GM10847 (cell line): ENCODE measurements at regions not wholly inside any gene's neighbourhood (a gene's known extent, or its start where the extent isn't known, plus 50 kb on each side); places are given as distances from the start of the nearest gene placed in this dataset.

Experiments
- POLR2A ChIP-seq: IDR thresholded peaks from 2 replicates; pipeline ENCODE4 v1.6.1; 2011; ENCODE audit not compliant: insufficient read length; ENCODE audit errors: extremely low read depth

GRCh38 chr14:100989924-100990323, 86.4 kb upstream of the RTL1 start:
- no peak for TF ChIP-seq POLR2A

- TF ChIP-seq POLR2A, result no peak
These were observed 90.6 kb upstream of the RTL1 start for GRCh38 chr14:100994082-100994481.

GRCh38 chr14:100994756-100995330, 91.3 kb upstream of the RTL1 start:
- TF ChIP-seq POLR2A, result no peak

- no peak for TF ChIP-seq POLR2A
These were observed 97.3 kb upstream of the RTL1 start for GRCh38 chr14:101000711-101001250.

GRCh38 chr14:101001311-101002069, 98.0 kb upstream of the RTL1 start:
- no peak for TF ChIP-seq POLR2A

- TF ChIP-seq POLR2A, result no peak
These were observed 99.2 kb upstream of the RTL1 start for GRCh38 chr14:101002738-101003137.

- no peak for TF ChIP-seq POLR2A
These were observed 100.7 kb upstream of the RTL1 start for GRCh38 chr14:101004176-101004575.

- no peak for TF ChIP-seq POLR2A
These were observed 101.4 kb upstream of the RTL1 start for GRCh38 chr14:101004954-101005353.

- no peak for TF ChIP-seq POLR2A
These were observed 101.9 kb upstream of the RTL1 start for GRCh38 chr14:101005447-101005846.

- no peak for TF ChIP-seq POLR2A
These were observed 102.5 kb upstream of the RTL1 start for GRCh38 chr14:101006008-101006407.

GRCh38 chr14:101007004-101007614, 103.6 kb upstream of the RTL1 start:
- TF ChIP-seq POLR2A, result no peak

GRCh38 chr14:101007765-101008164, 104.2 kb upstream of the RTL1 start:
- TF ChIP-seq POLR2A, result no peak

- no peak for TF ChIP-seq POLR2A
These were observed 104.7 kb upstream of the RTL1 start for GRCh38 chr14:101008196-101008595.

- no peak for TF ChIP-seq POLR2A
These were observed 105.3 kb upstream of the RTL1 start for GRCh38 chr14:101008631-101009336.

GRCh38 chr14:101009531-101009930, 106.0 kb upstream of the RTL1 start:
- no peak for TF ChIP-seq POLR2A
